ENCODE measurements at regions not wholly inside any gene's neighbourhood (a gene's known extent, or its start where the extent isn't known, plus 50 kb on each side); places are given as distances from the start of the nearest gene placed in this dataset.

DNA sequence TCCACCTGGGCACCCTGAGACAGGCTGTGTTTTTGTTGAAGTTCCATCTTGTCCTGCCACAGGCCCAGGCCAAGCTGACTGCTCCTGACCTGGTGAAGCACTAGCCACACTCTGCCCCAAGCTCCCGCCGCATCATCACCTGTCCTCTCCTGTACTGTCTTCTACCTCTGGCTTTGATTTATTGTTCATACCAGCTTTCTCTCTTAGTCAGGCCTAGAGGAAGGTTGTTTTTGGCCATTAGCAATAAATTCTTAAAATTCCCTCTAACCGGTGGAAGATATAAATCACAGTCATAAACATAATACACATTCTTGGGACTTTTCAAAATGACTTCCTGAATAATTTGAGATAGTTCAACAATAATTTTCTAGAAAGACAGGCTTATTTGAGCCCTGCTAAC is 169.4 kb downstream of the DAD1 start:
- FAIRE-seq (no peak), DNase-seq (ENCODE audit: insufficient read length, low spot score) (no peak)
- TF ChIP-seq, protein P1, sequence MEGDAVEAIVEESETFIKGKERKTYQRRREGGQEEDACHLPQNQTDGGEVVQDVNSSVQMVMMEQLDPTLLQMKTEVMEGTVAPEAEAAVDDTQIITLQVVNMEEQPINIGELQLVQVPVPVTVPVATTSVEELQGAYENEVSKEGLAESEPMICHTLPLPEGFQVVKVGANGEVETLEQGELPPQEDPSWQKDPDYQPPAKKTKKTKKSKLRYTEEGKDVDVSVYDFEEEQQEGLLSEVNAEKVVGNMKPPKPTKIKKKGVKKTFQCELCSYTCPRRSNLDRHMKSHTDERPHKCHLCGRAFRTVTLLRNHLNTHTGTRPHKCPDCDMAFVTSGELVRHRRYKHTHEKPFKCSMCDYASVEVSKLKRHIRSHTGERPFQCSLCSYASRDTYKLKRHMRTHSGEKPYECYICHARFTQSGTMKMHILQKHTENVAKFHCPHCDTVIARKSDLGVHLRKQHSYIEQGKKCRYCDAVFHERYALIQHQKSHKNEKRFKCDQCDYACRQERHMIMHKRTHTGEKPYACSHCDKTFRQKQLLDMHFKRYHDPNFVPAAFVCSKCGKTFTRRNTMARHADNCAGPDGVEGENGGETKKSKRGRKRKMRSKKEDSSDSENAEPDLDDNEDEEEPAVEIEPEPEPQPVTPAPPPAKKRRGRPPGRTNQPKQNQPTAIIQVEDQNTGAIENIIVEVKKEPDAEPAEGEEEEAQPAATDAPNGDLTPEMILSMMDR (IDR thresholded peaks at IDR 0.05; ENCODE audit: insufficient read depth, missing control alignments): no peak

DNA sequence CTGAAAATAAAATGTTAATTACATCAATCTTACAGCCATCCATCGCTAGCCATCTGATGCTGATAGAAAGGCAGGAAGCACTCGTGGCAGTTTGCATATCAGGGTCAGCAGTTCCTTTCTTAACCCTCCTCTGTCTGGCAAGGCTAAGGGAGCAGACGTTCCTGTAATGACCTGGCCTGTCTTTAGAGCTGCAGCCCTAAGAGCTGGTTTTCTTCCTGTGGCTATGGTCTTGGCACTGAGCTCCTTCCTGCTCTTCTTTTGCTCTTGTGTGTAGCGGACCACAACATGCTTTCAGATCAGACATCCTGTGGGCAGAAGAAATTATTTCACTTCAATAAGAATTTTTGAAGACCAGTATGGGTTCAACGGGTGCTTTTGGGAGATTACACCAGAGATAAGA is 170.4 kb downstream of the DAD1 start:
- FAIRE-seq (no peak), DNase-seq (ENCODE audit: insufficient read length, low spot score) (no peak)
- TF ChIP-seq, protein P1 (IDR thresholded peaks at IDR 0.05; ENCODE audit: insufficient read depth, missing control alignments): no peak

DNA sequence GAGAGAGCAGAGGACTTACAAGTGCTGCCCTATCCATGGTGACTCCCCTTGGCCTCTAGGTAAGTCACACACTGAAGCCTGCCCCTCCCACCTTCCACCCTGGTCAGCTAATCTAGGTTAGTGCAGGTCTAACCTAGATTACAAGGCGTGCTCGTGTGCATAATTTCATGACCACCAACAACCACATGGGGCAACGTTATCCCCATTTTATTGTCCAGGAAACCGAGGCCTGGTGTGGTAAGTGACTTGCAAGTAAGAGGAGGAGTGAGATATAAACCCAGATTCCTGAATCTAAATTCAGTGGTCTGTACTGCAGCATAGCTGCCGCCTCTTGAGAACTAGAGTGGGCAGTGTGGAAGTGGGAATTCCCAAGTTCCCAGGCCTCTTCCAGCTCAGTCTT is 171.1 kb downstream of the DAD1 start:
- DNase-seq (ENCODE audit: insufficient read length, low spot score) (no peak), FAIRE-seq (no peak)
- TF ChIP-seq, protein P1 (IDR thresholded peaks at IDR 0.05; ENCODE audit: insufficient read depth, missing control alignments): no peak

DNA sequence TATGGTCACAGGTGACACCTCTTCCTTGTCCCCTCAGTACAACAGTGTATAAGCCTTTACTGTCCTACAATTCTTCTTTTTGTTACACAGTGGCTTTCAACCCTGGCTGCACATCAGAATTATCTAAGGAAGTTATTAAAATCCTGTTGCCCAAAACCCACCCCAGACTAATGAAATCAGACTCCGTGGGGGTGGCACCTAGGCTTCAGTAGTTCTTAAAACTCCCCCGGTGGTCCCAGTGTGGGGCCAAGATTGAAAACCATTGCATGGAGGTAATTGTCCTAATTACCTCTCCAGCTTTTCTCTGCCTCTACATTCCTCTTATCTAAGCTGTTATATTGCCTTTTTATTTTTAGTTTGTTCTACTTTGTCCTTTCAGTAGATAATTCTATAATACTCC is 172.8 kb downstream of the DAD1 start:
- no peak for FAIRE-seq

GRCh38 chr14:22415605-22415959 is 173.4 kb downstream of the DAD1 start:
- TF ChIP-seq, protein P1 (IDR thresholded peaks at IDR 0.05; ENCODE audit: insufficient read depth, missing control alignments): no peak
- FAIRE-seq (no peak), DNase-seq (ENCODE audit: insufficient read length, low spot score) (no peak)

More for the DNA sequence above, 172.8 kb downstream of the DAD1 start:
- no peak for DNase-seq (ENCODE audit: insufficient read length, low spot score)
- TF ChIP-seq, protein P1 (IDR thresholded peaks at IDR 0.05; ENCODE audit: insufficient read depth, missing control alignments): no peak

DNA sequence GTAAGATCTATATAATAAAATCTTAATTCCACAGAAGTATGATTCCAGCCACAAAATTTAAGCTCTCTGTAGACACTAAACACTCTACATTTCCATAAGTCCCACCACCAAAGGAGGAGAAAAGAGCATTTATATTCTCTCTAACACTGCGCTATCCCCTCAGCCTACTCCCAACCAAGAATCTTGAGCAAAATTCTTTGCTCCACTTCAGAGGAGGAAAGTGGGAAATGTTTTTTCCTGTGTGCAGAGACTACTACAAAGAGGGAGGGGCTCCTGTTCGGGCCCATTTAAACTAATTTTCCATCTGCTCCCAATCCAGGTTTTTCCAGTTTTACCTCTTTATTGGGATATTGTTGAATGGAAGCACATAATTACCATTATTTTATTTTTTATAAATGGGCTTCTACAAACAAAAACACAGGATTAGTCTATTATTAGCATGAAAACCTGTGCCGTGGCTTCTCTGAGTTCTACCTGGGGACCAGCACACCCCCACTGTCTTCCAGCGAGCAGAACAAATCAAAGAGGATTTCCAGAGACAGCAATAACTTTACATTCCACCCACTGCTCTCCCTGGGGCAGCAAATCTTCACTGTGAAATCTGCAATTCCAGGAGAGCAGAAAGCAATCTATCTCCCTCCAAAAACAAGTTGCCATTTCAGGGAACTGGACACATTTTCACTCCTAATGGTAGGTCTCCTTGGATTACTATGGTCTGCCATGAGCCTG is 174.0 kb downstream of the DAD1 start:
- FAIRE-seq (no peak), DNase-seq (ENCODE audit: insufficient read length, low spot score) (no peak)
- TF ChIP-seq, protein P1 (IDR thresholded peaks at IDR 0.05; ENCODE audit: insufficient read depth, missing control alignments): no peak

DNA sequence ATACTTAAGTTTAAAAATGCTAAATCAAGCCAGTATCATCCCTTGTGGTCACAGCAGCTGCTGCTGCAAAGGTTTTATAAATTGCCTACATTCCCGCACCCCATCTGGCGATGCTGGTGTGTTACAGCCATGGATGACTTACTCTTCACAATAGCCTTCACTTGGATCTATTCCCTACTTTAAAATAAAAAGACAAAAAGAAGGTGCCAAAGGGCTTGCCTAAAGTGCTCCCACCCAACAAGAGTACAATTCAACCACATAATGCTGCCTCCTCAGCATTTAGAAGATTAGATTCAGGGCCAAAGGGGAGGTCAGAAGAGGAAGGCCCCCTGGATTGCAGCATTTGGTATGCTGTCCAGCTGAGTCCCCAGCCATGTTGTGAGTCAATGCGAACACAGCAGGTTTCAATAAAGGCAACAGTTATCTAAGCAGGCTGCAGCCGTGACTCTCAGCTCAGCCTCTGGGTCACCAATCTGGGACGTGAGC is 176.1 kb downstream of the DAD1 start:
- no peak for DNase-seq (ENCODE audit: insufficient read length, low spot score)
- FAIRE-seq: no peak
- TF ChIP-seq, protein P1 (IDR thresholded peaks at IDR 0.05; ENCODE audit: insufficient read depth, missing control alignments): no peak

All from D721Med (cell line).